HFFc6 (cell line): ENCODE measurements at regions not wholly inside any gene's neighbourhood (a gene's known extent, or its start where the extent isn't known, plus 50 kb on each side); places are given as distances from the start of the nearest gene placed in this dataset.

Experiments
- DNase-seq: peaks from one replicate; pipeline ENCODE4 v3.0.0-alpha.2; 2018
- H3K27ac Mint-ChIP-seq: 2 replicates; pipeline ENCODE4 v1.8.0; 2020; ENCODE audit warnings: mild to moderate bottlenecking, mixed read lengths
- H3K27me3 Mint-ChIP-seq: 2 replicates; pipeline ENCODE4 v1.8.0; 2021; ENCODE audit warnings: mild to moderate bottlenecking, moderate library complexity, mixed read lengths; ENCODE audit not compliant: insufficient read depth
- H3K36me3 Mint-ChIP-seq: 2 replicates; pipeline ENCODE4 v1.8.0; 2021; ENCODE audit warnings: low read depth, mixed read lengths
- H3K4me1 Mint-ChIP-seq: 2 replicates; pipeline ENCODE4 v1.8.0; 2020; ENCODE audit warnings: low read depth, mixed read lengths
- H3K4me3 Mint-ChIP-seq: 2 replicates; pipeline ENCODE4 v1.8.0; 2020; ENCODE audit warnings: mild to moderate bottlenecking, moderate library complexity, mixed read lengths
- H3K9me3 Mint-ChIP-seq: 2 replicates; pipeline ENCODE4 v1.8.0; 2020; ENCODE audit warnings: mild to moderate bottlenecking, mixed read lengths
- CTCF ChIP-seq: fragments of 200-600 bp; sonication (generic); IDR thresholded peaks from 2 replicates; pipeline ENCODE4 v1.5.0; 2021; ENCODE audit warnings: antibody characterized with exemption, mild to moderate bottlenecking

- Mint-ChIP-seq H3K27me3 (no peaks in the 10 kb centered on the region; the same call in 1 of the 2 replicates), H3K27ac (no peak overlapping the region), H3K9me3 (peaks cover 2% of the 10 kb centered on the region; the same call in 1 of the 2 replicates), H3K4me1 (no peaks in the 10 kb centered on the region; the same call in 1 of the 2 replicates), H3K4me3 (no peak overlapping the region), H3K36me3 (no peaks in the 10 kb centered on the region)
- DNase-seq, result no peak
- no peak for TF ChIP-seq CTCF
These were observed 144.4 kb upstream of the ARGLU1 start for GRCh38 chr13:106712381-106712780.

- Mint-ChIP-seq H3K27me3 (no peaks in the 10 kb centered on the region; the same call in 1 of the 2 replicates), H3K27ac (no peak overlapping the region), H3K4me3 (no peak overlapping the region; the same call in 1 of the 2 replicates), H3K4me1 (no peaks in the 10 kb centered on the region; the same call in 1 of the 2 replicates), H3K36me3 (no peaks in the 10 kb centered on the region), H3K9me3 (no peaks in the 10 kb centered on the region; the same call in 1 of the 2 replicates)
- TF ChIP-seq CTCF, result no peak
- DNase-seq, result no peak
These were observed 142.3 kb upstream of the ARGLU1 start for GRCh38 chr13:106710266-106710665.

GRCh38 chr13:106709522-106709921 lies 141.6 kb upstream of the ARGLU1 start:
- H3K9me3 Mint-ChIP-seq, result no peaks in the 10 kb centered on the region; the same call in 1 of the 2 replicates
- no peak overlapping the region for H3K27ac Mint-ChIP-seq
- H3K4me3 Mint-ChIP-seq, result no peak overlapping the region; the same call in 1 of the 2 replicates
- TF ChIP-seq CTCF, result no peak
- no peaks in the 10 kb centered on the region; the same call in 1 of the 2 replicates for H3K27me3 Mint-ChIP-seq
- DNase-seq, result no peak
- H3K4me1 Mint-ChIP-seq, result no peaks in the 10 kb centered on the region; the same call in 1 of the 2 replicates
- H3K36me3 Mint-ChIP-seq, result no peaks in the 10 kb centered on the region

- no peak for DNase-seq
- Mint-ChIP-seq H3K4me1 (peaks cover 8% of the 10 kb centered on the region; the same call in 1 of the 2 replicates), H3K4me3 (no peak overlapping the region), H3K9me3 (peaks cover 5% of the 10 kb centered on the region; the same call in 1 of the 2 replicates), H3K36me3 (no peaks in the 10 kb centered on the region), H3K27ac (no peak overlapping the region), H3K27me3 (no peaks in the 10 kb centered on the region; the same call in 1 of the 2 replicates)
- no peak for TF ChIP-seq CTCF
These were observed 134.6 kb upstream of the ARGLU1 start for GRCh38 chr13:106702505-106702904.

- H3K4me3 Mint-ChIP-seq, result no peak overlapping the region
- DNase-seq, result no peak
- TF ChIP-seq CTCF, result no peak
- no peaks in the 10 kb centered on the region; the same call in 1 of the 2 replicates for H3K27me3 Mint-ChIP-seq
- H3K4me1 Mint-ChIP-seq, result peaks cover 8% of the 10 kb centered on the region; the same call in 1 of the 2 replicates
- peaks cover 5% of the 10 kb centered on the region; the same call in 1 of the 2 replicates for H3K9me3 Mint-ChIP-seq
- H3K27ac Mint-ChIP-seq, result no peak overlapping the region
- H3K36me3 Mint-ChIP-seq, result no peaks in the 10 kb centered on the region
These were observed 133.9 kb upstream of the ARGLU1 start for GRCh38 chr13:106701771-106702341.
